GM23338 (cell line): ENCODE measurements at regions not wholly inside any gene's neighbourhood (a gene's known extent, or its start where the extent isn't known, plus 50 kb on each side); places are given as distances from the start of the nearest gene placed in this dataset.

ENCODE experiments used
- ATAC-seq: fragments of 200-7000 bp; cut with Tn5 transposase; 3 replicates; pipeline ENCODE4 v1.9.1; 2020
- DNase-seq: peaks from one replicate; pipeline ENCODE4 v3.0.0-alpha.2; 2015; ENCODE audit warnings: low spot score
- H2AFZ ChIP-seq: fragments of 200-600 bp; sonication (generic); 2 replicates; pipeline ENCODE4 v1.8.0; 2016; ENCODE audit warnings: antibody characterized with exemption, mild to moderate bottlenecking, moderate library complexity
- H3F3A ChIP-seq: fragments of 200-600 bp; sonication (generic); replicated peaks from 2 replicates; pipeline ENCODE4 v1.8.0; 2017; ENCODE audit warnings: antibody characterized with exemption, mixed run types, low read depth
- H3K27ac ChIP-seq: fragments of 200-600 bp; sonication (generic); 2 replicates; pipeline ENCODE4 v1.6.1; 2016; ENCODE audit warnings: low read depth
- H3K27me3 ChIP-seq: fragments of 200-600 bp; sonication (generic); 2 replicates; pipeline ENCODE4 v1.8.0; 2016; ENCODE audit warnings: mild to moderate bottlenecking, mixed run types, moderate library complexity; ENCODE audit not compliant: insufficient read depth
- H3K36me3 ChIP-seq: fragments of 200-600 bp; sonication (generic); 2 replicates; pipeline ENCODE4 v1.8.0; 2016; ENCODE audit warnings: mild to moderate bottlenecking; ENCODE audit not compliant: insufficient read depth
- H3K4me1 ChIP-seq: fragments of 200-600 bp; sonication (generic); 2 replicates; pipeline ENCODE4 v1.8.0; 2016; ENCODE audit warnings: mild to moderate bottlenecking, moderate library complexity; ENCODE audit not compliant: insufficient read depth
- H3K4me2 ChIP-seq: fragments of 200-600 bp; sonication (generic); 2 replicates; pipeline ENCODE4 v1.7.1; 2017; ENCODE audit warnings: mixed run types
- H3K4me3 ChIP-seq: fragments of 200-600 bp; sonication (generic); 2 replicates; pipeline ENCODE4 v1.6.1; 2016; ENCODE audit warnings: mixed run types
- H3K79me2 ChIP-seq: fragments of 200-600 bp; sonication (generic); replicated peaks from 2 replicates; pipeline ENCODE4 v1.8.0; 2017; ENCODE audit warnings: mild to moderate bottlenecking; ENCODE audit not compliant: insufficient read depth
- H3K9me2 ChIP-seq: fragments of 200-600 bp; sonication (generic); 2 replicates; pipeline ENCODE4 v1.8.0; 2017; ENCODE audit not compliant: insufficient read depth
- H4K20me1 ChIP-seq: fragments of 200-600 bp; sonication (generic); replicated peaks from 2 replicates; pipeline ENCODE4 v1.8.0; 2017; ENCODE audit warnings: mild to moderate bottlenecking; ENCODE audit not compliant: insufficient read depth
- H3K27ac Mint-ChIP-seq: 2 replicates; pipeline ENCODE4 v1.8.0; 2020; ENCODE audit warnings: inconsistent platforms, mild to moderate bottlenecking, moderate library complexity, mixed read lengths
- H3K27me3 Mint-ChIP-seq: 3 replicates; pipeline ENCODE4 v1.8.0; 2022; ENCODE audit warnings: low read depth, mild to moderate bottlenecking, moderate library complexity, mixed read lengths, inconsistent platforms; ENCODE audit not compliant: insufficient read depth, poor library complexity
- H3K36me3 Mint-ChIP-seq: 3 replicates; pipeline ENCODE4 v1.8.0; 2021; ENCODE audit warnings: low read depth, mild to moderate bottlenecking, inconsistent platforms, moderate library complexity, mixed read lengths
- H3K4me1 Mint-ChIP-seq: 3 replicates; pipeline ENCODE4 v1.8.0; 2020; ENCODE audit warnings: mild to moderate bottlenecking, inconsistent platforms, mixed read lengths
- H3K4me3 Mint-ChIP-seq: 3 replicates; pipeline ENCODE4 v1.8.0; 2021; ENCODE audit warnings: moderate library complexity, mild to moderate bottlenecking, inconsistent platforms, mixed read lengths
- H3K9me3 Mint-ChIP-seq: 3 replicates; pipeline ENCODE4 v1.8.0; 2020; ENCODE audit warnings: moderate library complexity, mild to moderate bottlenecking, inconsistent platforms, mixed read lengths
- CREB1 ChIP-seq: fragments of 250-450 bp; sonication (Bioruptor Pico); IDR thresholded peaks from 2 replicates; pipeline ENCODE4 v1.5.0; 2020; ENCODE audit warnings: low read depth, mild to moderate bottlenecking, moderate library complexity
- CTCF ChIP-seq, 2 experiments: fragments of 200-600 bp in 1 of 2; sonication (generic) in 1 of 2; conservative IDR thresholded peaks; 2 replicates each; pipeline versions ENCODE4 v1.5.1 to v1.6.1; 2016 to 2017; ENCODE audit warnings: antibody characterized with exemption in 2 of 2, low read depth in 2 of 2, mild to moderate bottlenecking in 2 of 2, moderate library complexity in 1 of 2
- JUNB ChIP-seq: IDR thresholded peaks from one replicate; pipeline ENCODE4 v1.6.1; 2016; ENCODE audit warnings: antibody characterized with exemption; ENCODE audit not compliant: unreplicated experiment
- NANOG ChIP-seq: IDR thresholded peaks from 2 replicates; pipeline ENCODE4 v1.6.1; 2016; ENCODE audit warnings: antibody characterized with exemption, borderline replicate concordance
- REST ChIP-seq: IDR thresholded peaks from one replicate; pipeline ENCODE4 v1.6.1; 2018; ENCODE audit warnings: antibody characterized with exemption; ENCODE audit not compliant: unreplicated experiment
- STAT1 ChIP-seq: IDR thresholded peaks from one replicate; pipeline ENCODE4 v1.6.1; 2016; ENCODE audit warnings: antibody characterized with exemption; ENCODE audit not compliant: unreplicated experiment
- ZNF114 ChIP-seq: fragments of 250-450 bp; sonication (Bioruptor Pico); IDR thresholded peaks from 2 replicates; pipeline ENCODE4 v1.5.0; 2020; ENCODE audit warnings: mild to moderate bottlenecking, moderate library complexity
- ZNF331 ChIP-seq: fragments of 250-450 bp; sonication (Bioruptor Pico); IDR thresholded peaks from 2 replicates; pipeline ENCODE4 v1.5.0; 2020; ENCODE audit warnings: low read depth, mild to moderate bottlenecking, moderate library complexity
- ZNF462 ChIP-seq: fragments of 250-450 bp; sonication (Bioruptor Pico); IDR thresholded peaks from 2 replicates; pipeline ENCODE4 v1.5.0; 2020; ENCODE audit warnings: mild to moderate bottlenecking, moderate library complexity

GRCh38 chr18:52131845-52132244 lies 208.2 kb upstream of the DCC start:
- H3F3A ChIP-seq: no peaks in the 10 kb centered on the region
- H4K20me1 ChIP-seq: no peaks in the 10 kb centered on the region
- Mint-ChIP-seq H3K4me1 (no peaks in the 10 kb centered on the region), H3K27ac (no peak overlapping the region), H3K4me3 (no peak overlapping the region), H3K27me3 (peaks cover 3% of the 10 kb centered on the region), H3K36me3 (peaks cover 7% of the 10 kb centered on the region), H3K9me3 (peaks cover 15% of the 10 kb centered on the region)
- TF ChIP-seq CTCF (conservative IDR thresholded peaks at IDR 0.05; ENCODE audit: low read depth in 2 of 2) (no peak), JUNB (no peak), STAT1 (no peak), CREB1 (CRISPR knock-in tag) (no peak), NANOG (no peak), REST (no peak), ZNF331 (no peak)
- H3K4me1 ChIP-seq: no peaks in the 10 kb centered on the region
- H3K27me3 ChIP-seq: no peaks in the 10 kb centered on the region
- no peaks in the 10 kb centered on the region for H3K36me3 ChIP-seq
- H3K27ac ChIP-seq: no peak overlapping the region
- H2AFZ ChIP-seq: 0 out of 2 replicates have a peak overlapping the region, but pooled peaks have one; percentile 43
- ATAC-seq (no peak), DNase-seq (no peak)
- H3K4me2 ChIP-seq: no peak overlapping the region
- H3K79me2 ChIP-seq: no peaks in the 10 kb centered on the region
- no peak overlapping the region for H3K4me3 ChIP-seq
- 0 out of 2 replicates have a peak, but pooled peaks cover 4% of the 10 kb centered on the region for H3K9me2 ChIP-seq

- no peaks in the 10 kb centered on the region for H3F3A ChIP-seq
- no peaks in the 10 kb centered on the region for H3K4me1 ChIP-seq
- ATAC-seq (no peak), DNase-seq (no peak)
- H3K79me2 ChIP-seq: no peaks in the 10 kb centered on the region
- H3K27me3 Mint-ChIP-seq: peaks cover 3% of the 10 kb centered on the region
- H3K4me3 ChIP-seq: no peak overlapping the region
- H4K20me1 ChIP-seq: no peaks in the 10 kb centered on the region
- no peaks in the 10 kb centered on the region for H3K4me1 Mint-ChIP-seq
- H2AFZ ChIP-seq: no peak overlapping the region
- H3K9me2 ChIP-seq: 0 out of 2 replicates have a peak, but pooled peaks cover 4% of the 10 kb centered on the region
- no peaks in the 10 kb centered on the region for H3K36me3 ChIP-seq
- H3K4me3 Mint-ChIP-seq: no peak overlapping the region
- no peaks in the 10 kb centered on the region for H3K27me3 ChIP-seq
- peaks cover 17% of the 10 kb centered on the region for H3K36me3 Mint-ChIP-seq
- H3K9me3 Mint-ChIP-seq: peaks cover 29% of the 10 kb centered on the region
- no peak overlapping the region for H3K4me2 ChIP-seq
- no peak overlapping the region for H3K27ac Mint-ChIP-seq
- H3K27ac ChIP-seq: no peak overlapping the region
- TF ChIP-seq JUNB (no peak), CREB1 (CRISPR knock-in tag) (no peak), ZNF114 (CRISPR knock-in tag) (no peak), ZNF462 (CRISPR knock-in tag) (no peak), NANOG (no peak), ZNF331 (no peak)
Measured at GRCh38 chr18:52136532-52136931, 203.5 kb upstream of the DCC start.
